Lower leg skin (tissue), 3 donors: ENCODE measurements at regions not wholly inside any gene's neighbourhood (a gene's known extent, or its start where the extent isn't known, plus 50 kb on each side); places are given as distances from the start of the nearest gene placed in this dataset.

ENCODE experiments used
- POLR2A ChIP-seq, 2 donors: fragments of 450-650 bp; IDR thresholded peaks; one replicate each; pipeline ENCODE4 v1.6.1; 2016 to 2017; ENCODE audit warnings: antibody characterized with exemption in 2 of 2, mild to moderate bottlenecking in 1 of 2, moderate library complexity in 1 of 2
- TF ChIP-seq, protein P1 (sequence below), 3 donors: fragments of 450-650 bp; IDR thresholded peaks; one replicate each; pipeline ENCODE4 v1.5.1; 2016; ENCODE audit warnings: antibody characterized with exemption in 3 of 3, mild to moderate bottlenecking in 3 of 3, moderate library complexity in 2 of 3

DNA sequence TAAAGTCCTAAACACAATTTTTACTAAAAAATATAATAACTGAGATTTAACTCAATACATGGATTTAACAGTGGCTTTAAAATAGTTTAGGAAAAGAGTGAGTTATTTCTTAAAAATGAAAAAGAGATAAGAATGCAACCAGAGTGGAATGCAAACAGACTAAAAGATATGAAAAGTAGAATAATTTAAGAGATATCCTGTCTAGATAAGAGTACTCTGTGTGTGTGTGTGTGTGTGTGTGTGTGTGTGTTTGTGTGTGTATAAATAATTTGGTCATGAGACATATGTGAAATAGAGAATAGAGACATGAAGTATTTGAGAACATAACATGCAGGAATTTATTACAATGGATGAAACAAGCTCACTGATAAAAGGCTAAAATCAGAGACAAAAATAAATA lies 986.9 kb upstream of the CHORDC1 start:
- TF ChIP-seq POLR2A (IDR thresholded peaks at IDR 0.05): no peak
- TF ChIP-seq, protein P1, sequence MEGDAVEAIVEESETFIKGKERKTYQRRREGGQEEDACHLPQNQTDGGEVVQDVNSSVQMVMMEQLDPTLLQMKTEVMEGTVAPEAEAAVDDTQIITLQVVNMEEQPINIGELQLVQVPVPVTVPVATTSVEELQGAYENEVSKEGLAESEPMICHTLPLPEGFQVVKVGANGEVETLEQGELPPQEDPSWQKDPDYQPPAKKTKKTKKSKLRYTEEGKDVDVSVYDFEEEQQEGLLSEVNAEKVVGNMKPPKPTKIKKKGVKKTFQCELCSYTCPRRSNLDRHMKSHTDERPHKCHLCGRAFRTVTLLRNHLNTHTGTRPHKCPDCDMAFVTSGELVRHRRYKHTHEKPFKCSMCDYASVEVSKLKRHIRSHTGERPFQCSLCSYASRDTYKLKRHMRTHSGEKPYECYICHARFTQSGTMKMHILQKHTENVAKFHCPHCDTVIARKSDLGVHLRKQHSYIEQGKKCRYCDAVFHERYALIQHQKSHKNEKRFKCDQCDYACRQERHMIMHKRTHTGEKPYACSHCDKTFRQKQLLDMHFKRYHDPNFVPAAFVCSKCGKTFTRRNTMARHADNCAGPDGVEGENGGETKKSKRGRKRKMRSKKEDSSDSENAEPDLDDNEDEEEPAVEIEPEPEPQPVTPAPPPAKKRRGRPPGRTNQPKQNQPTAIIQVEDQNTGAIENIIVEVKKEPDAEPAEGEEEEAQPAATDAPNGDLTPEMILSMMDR (IDR thresholded peaks at IDR 0.05): no peak
